ENCODE measurements at regions not wholly inside any gene's neighbourhood (a gene's known extent, or its start where the extent isn't known, plus 50 kb on each side); places are given as distances from the start of the nearest gene placed in this dataset.

GRCh38 chr2:58907644-58908043 lies 666.5 kb upstream of the FANCL start:
- peaks cover 5% of the 10 kb centered on the region for H3K4me1 ChIP-seq
- intact Hi-C loops (cut with DNase I), result no loop called here
- DNase-seq (no peak), ATAC-seq (no peak)
- H3K27ac ChIP-seq, result no peak overlapping the region
- no peak overlapping the region for H3K4me3 ChIP-seq
- TF ChIP-seq POLR2A (IDR thresholded peaks at IDR 0.05) (no peak), CTCF (IDR thresholded peaks at IDR 0.05) (no peak)
- WGBS, 2 donors, result 85% methylated on average over 1 of the region's 1 CpG
- H3K36me3 ChIP-seq (replicated peaks in 1 of 2; ENCODE audit: insufficient read depth in 1 of 2, low read depth in 2 of 2), result no peaks in the 10 kb centered on the region
- no peaks in the 10 kb centered on the region for H3K27me3 ChIP-seq
- H3K9me3 ChIP-seq, result no peaks in the 10 kb centered on the region

GRCh38 chr2:58906081-58906645 lies 665.0 kb upstream of the FANCL start:
- Histone ChIP-seq H3K4me3 (no peak overlapping the region), H3K27ac (no peak overlapping the region), H3K4me1 (peaks cover 5% of the 10 kb centered on the region), H3K36me3 (replicated peaks in 1 of 2; ENCODE audit: insufficient read depth in 1 of 2, low read depth in 2 of 2) (no peaks in the 10 kb centered on the region), H3K9me3 (no peaks in the 10 kb centered on the region), H3K27me3 (no peaks in the 10 kb centered on the region)
- TF ChIP-seq CTCF (IDR thresholded peaks at IDR 0.05), result no peak
- intact Hi-C loops (cut with DNase I), result no loop called here
- DNase-seq, result no peak
- WGBS, 2 donors, result 80 to 90% methylated on average over 7 of the region's 7 CpGs
- no peak for ATAC-seq

- Histone ChIP-seq H3K4me1 (peaks cover 5% of the 10 kb centered on the region), H3K4me3 (no peak overlapping the region), H3K27me3 (no peaks in the 10 kb centered on the region), H3K36me3 (replicated peaks in 1 of 2; ENCODE audit: insufficient read depth in 1 of 2, low read depth in 2 of 2) (no peaks in the 10 kb centered on the region), H3K9me3 (no peaks in the 10 kb centered on the region), H3K27ac (no peak overlapping the region)
- TF ChIP-seq POLR2A (IDR thresholded peaks at IDR 0.05), result no peak
- TF ChIP-seq CTCF (IDR thresholded peaks at IDR 0.05), result no peak
- WGBS, 2 donors, result 85 to 87% methylated on average over 1 of the region's 1 CpG
- intact Hi-C loops (cut with DNase I), result no loop called here
- ATAC-seq (no peak), DNase-seq (no peak)
These were observed 663.0 kb upstream of the FANCL start for GRCh38 chr2:58904095-58904494.

- DNase-seq (no peak), ATAC-seq (no peak)
- 77% methylated on average over 2 of the region's 2 CpGs for WGBS, 2 donors
- Histone ChIP-seq H3K4me1 (peaks cover 4% of the 10 kb centered on the region), H3K9me3 (no peaks in the 10 kb centered on the region), H3K4me3 (no peak overlapping the region), H3K27ac (no peak overlapping the region), H3K36me3 (replicated peaks in 1 of 2; ENCODE audit: insufficient read depth in 1 of 2, low read depth in 2 of 2) (no peaks in the 10 kb centered on the region), H3K27me3 (no peaks in the 10 kb centered on the region)
- no peak for TF ChIP-seq POLR2A (IDR thresholded peaks at IDR 0.05)
- no peak for TF ChIP-seq CTCF (IDR thresholded peaks at IDR 0.05)
- intact Hi-C loops (cut with DNase I), result no loop called here
These were observed 662.3 kb upstream of the FANCL start for GRCh38 chr2:58903427-58903826.

GRCh38 chr2:58900246-58901027 lies 659.3 kb upstream of the FANCL start:
- 45 to 65% methylated on average over 10 of the region's 10 CpGs for WGBS, 2 donors
- Histone ChIP-seq H3K27me3 (no peaks in the 10 kb centered on the region), H3K27ac (no peak overlapping the region), H3K36me3 (replicated peaks in 1 of 2; ENCODE audit: insufficient read depth in 1 of 2, low read depth in 2 of 2) (no peaks in the 10 kb centered on the region), H3K4me1 (no peaks in the 10 kb centered on the region), H3K4me3 (no peak overlapping the region), H3K9me3 (no peaks in the 10 kb centered on the region)
- DNase-seq (no peak), ATAC-seq (no peak)
- TF ChIP-seq POLR2A (IDR thresholded peaks at IDR 0.05) (no peak), CTCF (IDR thresholded peaks at IDR 0.05) (no peak)
- intact Hi-C loops (cut with DNase I), result no loop called here
